HepG2 (cell line): ENCODE measurements at regions not wholly inside any gene's neighbourhood (a gene's known extent, or its start where the extent isn't known, plus 50 kb on each side); places are given as distances from the start of the nearest gene placed in this dataset.

Experiments used
- ATAC-seq: fragments of 200-7000 bp; cut with Tn5 transposase; 3 replicates; pipeline ENCODE4 v1.9.1; 2020; ENCODE audit warnings: mild to moderate bottlenecking, moderate library complexity
- BruUV-seq: library from RNA; stranded (reverse); fragments of 400-500 nt; replicated peaks from 2 replicates; lab custom pipeline; 2021; lab: Mats Ljungman, UMichigan
- CTCF ChIA-PET: fragments of 300-600 bp; formaldehyde crosslinking; extraction: SDS; loops from one replicate; lab custom pipeline; 2021; ENCODE audit warnings: low total read pairs, inconsistent platforms, low intra/inter-chr PET ratio; lab: Yijun Ruan, JAX
- POLR2A ChIA-PET: fragments of 350-600 bp; sonication (Branson Sonifier 250); formaldehyde crosslinking; loops from one replicate; lab custom pipeline; 2020; ENCODE audit warnings: antibody characterized with exemption, inconsistent platforms; lab: Yijun Ruan, JAX
- DNase-seq: peaks from one replicate; pipeline ENCODE4 v3.0.0-alpha.2; 2015; ENCODE audit warnings: low spot score
- FAIRE-seq: peaks from 3 replicates; lab custom pipeline; 2011; peaks lifted over from hg19 to GRCh38; lab: Jason Lieb, UNC
- H2AFZ ChIP-seq: one replicate; pipeline ENCODE4 v1.6.1; 2011; ENCODE audit warnings: low read length, inconsistent platforms
- H3K27ac ChIP-seq: fragments of 300-600 bp; 3 replicates; pipeline ENCODE4 v1.8.0; 2011; ENCODE audit warnings: mixed run types, mild to moderate bottlenecking, mixed read lengths, low read length, inconsistent platforms; ENCODE audit not compliant: insufficient read depth; ENCODE audit errors: extremely low read length
- H3K27me3 ChIP-seq, 2 experiments: fragments of 200-600 bp in 1 of 2; 2 replicates in 1 of 2; 3 replicates in 1 of 2; pipeline versions ENCODE4 v1.6.0 to v1.8.0; 2011; ENCODE audit warnings: low read length in 2 of 2, mild to moderate bottlenecking in 2 of 2, moderate library complexity in 2 of 2, inconsistent platforms in 1 of 2; ENCODE audit not compliant: insufficient read depth in 2 of 2, control insufficient read depth in 1 of 2
- H3K36me3 ChIP-seq, 2 experiments: fragments of 200-600 bp in 1 of 2; replicated peaks in 1 of 2; 2 replicates in 1 of 2; 3 replicates in 1 of 2; pipeline versions ENCODE4 v1.5.1 to v1.8.0; 2011; ENCODE audit warnings: low read length in 2 of 2, inconsistent platforms in 1 of 2; ENCODE audit not compliant: insufficient read depth in 2 of 2, control insufficient read depth in 1 of 2
- H3K4me1 ChIP-seq: 2 replicates; pipeline ENCODE4 v1.5.1; 2012; ENCODE audit warnings: low read length, inconsistent platforms; ENCODE audit not compliant: insufficient read depth
- H3K4me2 ChIP-seq: 2 replicates; pipeline ENCODE4 v1.6.0; 2011; ENCODE audit warnings: low read depth, low read length, inconsistent platforms
- H3K4me3 ChIP-seq, 3 experiments: fragments of 200-600 bp in 1 of 3; sonication (generic), shearing (Covaris generic) in 1 of 3; replicated peaks in 1 of 3; 2 replicates each; pipeline ENCODE4 v1.5.1; 2011 to 2016; ENCODE audit warnings: low read length in 3 of 3, inconsistent platforms in 2 of 3, low read depth in 2 of 3, mild to moderate bottlenecking in 2 of 3, control low read depth in 1 of 3, mixed read lengths in 1 of 3; ENCODE audit not compliant: insufficient read depth in 1 of 3
- H3K79me2 ChIP-seq: one replicate; pipeline ENCODE4 v1.6.1; 2011; ENCODE audit warnings: low read length, inconsistent platforms; ENCODE audit not compliant: insufficient read depth
- H3K9ac ChIP-seq: 2 replicates; pipeline ENCODE4 v1.6.0; 2011; ENCODE audit warnings: mild to moderate bottlenecking, low read depth, low read length, inconsistent platforms; ENCODE audit not compliant: insufficient read depth
- H3K9me3 ChIP-seq: 2 replicates; pipeline ENCODE4 v1.5.1; 2012; ENCODE audit warnings: mild to moderate bottlenecking, low read length
- H4K20me1 ChIP-seq: 2 replicates; pipeline ENCODE4 v1.6.0; 2011; ENCODE audit warnings: inconsistent platforms, mild to moderate bottlenecking, low read length, moderate library complexity; ENCODE audit not compliant: insufficient read depth
- DMAP1 ChIP-seq: IDR thresholded peaks from 2 replicates; pipeline ENCODE4 v1.6.1; 2016
- DPF2 ChIP-seq: sonication (generic); formaldehyde crosslinking; IDR thresholded peaks from 2 replicates; pipeline ENCODE4 v1.4.0; 2020; ENCODE audit warnings: mild to moderate bottlenecking, low read depth, missing genetic modification reagents, borderline replicate concordance
- GMEB2 ChIP-seq: IDR thresholded peaks from 2 replicates; pipeline ENCODE4 v1.6.1; 2016; ENCODE audit warnings: missing biosample characterization, missing genetic modification reagents, low read depth
- HNF1B ChIP-seq: sonication (generic); formaldehyde crosslinking; IDR thresholded peaks from 2 replicates; pipeline ENCODE4 v1.5.1; 2020; ENCODE audit warnings: mild to moderate bottlenecking, moderate library complexity, missing genetic modification reagents
- KDM5B ChIP-seq: sonication (generic); formaldehyde crosslinking; IDR thresholded peaks from 2 replicates; pipeline ENCODE4 v1.4.0; 2020; ENCODE audit warnings: missing genetic modification reagents, mild to moderate bottlenecking, borderline replicate concordance
- NFE2L2 ChIP-seq: fragments of 150-350 bp; IDR thresholded peaks from 2 replicates; pipeline ENCODE4 v1.6.1; 2014; ENCODE audit warnings: low read length
- ONECUT2 ChIP-seq: sonication (generic); formaldehyde crosslinking; IDR thresholded peaks from 2 replicates; pipeline ENCODE4 v1.4.0; 2020; ENCODE audit warnings: missing genetic modification reagents
- PAF1 ChIP-seq: IDR thresholded peaks from 2 replicates; pipeline ENCODE4 v1.6.1; 2016; ENCODE audit warnings: missing genetic modification reagents, missing compliant biosample characterization
- POLR2AphosphoS2 ChIP-seq: IDR thresholded peaks from 2 replicates; pipeline ENCODE4 v1.6.1; 2011; ENCODE audit warnings: low read depth, low read length, improper control_type of control experiment
- RARA ChIP-seq: IDR thresholded peaks from 2 replicates; pipeline ENCODE4 v1.6.1; 2016; ENCODE audit warnings: missing genetic modification reagents, missing compliant biosample characterization
- RFXAP ChIP-seq: sonication (generic); formaldehyde crosslinking; IDR thresholded peaks from 2 replicates; pipeline ENCODE4 v1.4.0; 2020; ENCODE audit warnings: missing genetic modification reagents, borderline replicate concordance
- ZKSCAN5 ChIP-seq: sonication (generic); formaldehyde crosslinking; IDR thresholded peaks from 2 replicates; pipeline ENCODE4 v1.5.1; 2020; ENCODE audit warnings: mild to moderate bottlenecking, missing genetic modification reagents
- ZNF737 ChIP-seq: sonication (generic); formaldehyde crosslinking; IDR thresholded peaks from 2 replicates; pipeline ENCODE4 v1.5.0; 2020; ENCODE audit warnings: missing genetic modification reagents, mild to moderate bottlenecking, borderline replicate concordance
- ZNF768 ChIP-seq: sonication (generic); formaldehyde crosslinking; IDR thresholded peaks from 2 replicates; pipeline ENCODE4 v1.4.0; 2020; ENCODE audit warnings: missing genetic modification reagents
- ZNF772 ChIP-seq: sonication (generic); formaldehyde crosslinking; IDR thresholded peaks from 2 replicates; pipeline ENCODE4 v1.5.0; 2020; ENCODE audit warnings: mild to moderate bottlenecking, missing genetic modification reagents
- WGBS: methylation state at CpG from one replicate; pipeline ENCODE4 v1.1.6; 2017; ENCODE audit warnings: low lambda C conversion rate; 5-methylcytosine and 5-hydroxymethylcytosine counted together
- in situ Hi-C: cut with HindIII; loops from 2 replicates; pipeline ENCODE4 v1.10.0; 2017; ENCODE audit warnings: low pct_unique_long_range_greater_than_20kb; ENCODE audit not compliant: extremely low pct_ligation_motif_present
- intact Hi-C: fragments of 100-400 bp; cut with micrococcal nuclease; formaldehyde crosslinking; loops from one replicate; pipeline ENCODE4 v1.10.0; 2022; ENCODE audit not compliant: unreplicated experiment
- TF ChIP-seq, protein P1 (sequence below): sonication (generic); formaldehyde crosslinking; IDR thresholded peaks from 2 replicates; pipeline ENCODE4 v1.4.0; 2020; ENCODE audit warnings: missing genetic modification reagents, mild to moderate bottlenecking, borderline replicate concordance
- TF ChIP-seq, protein P2 (sequence below), 2 experiments: fragments of 450-650 bp in 1 of 2; sonication (generic) in 1 of 2; formaldehyde crosslinking; IDR thresholded peaks; 2 replicates each; pipeline versions ENCODE4 v1.5.0 to v1.8.0; 2020 to 2022; ENCODE audit warnings: mild to moderate bottlenecking in 1 of 2, missing genetic modification reagents in 1 of 2

- POLR2A ChIA-PET = no interaction called here
- no peak for ATAC-seq
- peaks cover 95% of the 10 kb centered on the region for H3K9me3 ChIP-seq
- H3K36me3 ChIP-seq = no peaks in the 10 kb centered on the region
- DNase-seq = no peak
- H3K79me2 ChIP-seq = no peaks in the 10 kb centered on the region
- H3K4me2 ChIP-seq = no peak overlapping the region
- FAIRE-seq = no peak
- H3K9ac ChIP-seq = no peak overlapping the region
- BruUV-seq = no TSS peak
- H3K4me1 ChIP-seq = no peaks in the 10 kb centered on the region
- 3% methylated on average over 5 of the region's 5 CpGs for WGBS
- in situ Hi-C loops = no loop called here
- no peak overlapping the region for H2AFZ ChIP-seq
- intact Hi-C loops = no loop called here
- CTCF ChIA-PET = no interaction called here
- no peak overlapping the region for H3K4me3 ChIP-seq
- no peaks in the 10 kb centered on the region for H3K27me3 ChIP-seq
- TF ChIP-seq HNF1B (CRISPR knock-in tag) (no peak), ZNF772 (CRISPR knock-in tag) (no peak), DPF2 (CRISPR knock-in tag) (no peak), ZKSCAN5 (CRISPR knock-in tag) (no peak), NFE2L2 (no peak), ZNF768 (CRISPR knock-in tag) (no peak), KDM5B (no peak), DMAP1 (CRISPR knock-in tag) (no peak), ZNF737 (CRISPR knock-in tag) (no peak), POLR2AphosphoS2 (no peak), GMEB2 (CRISPR knock-in tag) (no peak), ONECUT2 (CRISPR knock-in tag) (no peak), RFXAP (CRISPR knock-in tag) (no peak), RARA (CRISPR knock-in tag) (no peak), PAF1 (CRISPR knock-in tag) (no peak)
- TF ChIP-seq, protein P1, sequence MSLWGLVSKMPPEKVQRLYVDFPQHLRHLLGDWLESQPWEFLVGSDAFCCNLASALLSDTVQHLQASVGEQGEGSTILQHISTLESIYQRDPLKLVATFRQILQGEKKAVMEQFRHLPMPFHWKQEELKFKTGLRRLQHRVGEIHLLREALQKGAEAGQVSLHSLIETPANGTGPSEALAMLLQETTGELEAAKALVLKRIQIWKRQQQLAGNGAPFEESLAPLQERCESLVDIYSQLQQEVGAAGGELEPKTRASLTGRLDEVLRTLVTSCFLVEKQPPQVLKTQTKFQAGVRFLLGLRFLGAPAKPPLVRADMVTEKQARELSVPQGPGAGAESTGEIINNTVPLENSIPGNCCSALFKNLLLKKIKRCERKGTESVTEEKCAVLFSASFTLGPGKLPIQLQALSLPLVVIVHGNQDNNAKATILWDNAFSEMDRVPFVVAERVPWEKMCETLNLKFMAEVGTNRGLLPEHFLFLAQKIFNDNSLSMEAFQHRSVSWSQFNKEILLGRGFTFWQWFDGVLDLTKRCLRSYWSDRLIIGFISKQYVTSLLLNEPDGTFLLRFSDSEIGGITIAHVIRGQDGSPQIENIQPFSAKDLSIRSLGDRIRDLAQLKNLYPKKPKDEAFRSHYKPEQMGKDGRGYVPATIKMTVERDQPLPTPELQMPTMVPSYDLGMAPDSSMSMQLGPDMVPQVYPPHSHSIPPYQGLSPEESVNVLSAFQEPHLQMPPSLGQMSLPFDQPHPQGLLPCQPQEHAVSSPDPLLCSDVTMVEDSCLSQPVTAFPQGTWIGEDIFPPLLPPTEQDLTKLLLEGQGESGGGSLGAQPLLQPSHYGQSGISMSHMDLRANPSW (CRISPR knock-in tag) = no peak
- TF ChIP-seq, protein P2, sequence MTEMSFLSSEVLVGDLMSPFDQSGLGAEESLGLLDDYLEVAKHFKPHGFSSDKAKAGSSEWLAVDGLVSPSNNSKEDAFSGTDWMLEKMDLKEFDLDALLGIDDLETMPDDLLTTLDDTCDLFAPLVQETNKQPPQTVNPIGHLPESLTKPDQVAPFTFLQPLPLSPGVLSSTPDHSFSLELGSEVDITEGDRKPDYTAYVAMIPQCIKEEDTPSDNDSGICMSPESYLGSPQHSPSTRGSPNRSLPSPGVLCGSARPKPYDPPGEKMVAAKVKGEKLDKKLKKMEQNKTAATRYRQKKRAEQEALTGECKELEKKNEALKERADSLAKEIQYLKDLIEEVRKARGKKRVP (CRISPR knock-in tag; IDR thresholded peaks at IDR 0.05) = no peak
- H4K20me1 ChIP-seq = no peaks in the 10 kb centered on the region
- H3K27ac ChIP-seq = no peak overlapping the region
Measured at GRCh38 chr6:22361576-22361975, 64.7 kb upstream of the PRL start.
